Liver (tissue), 8 donors: ENCODE measurements at regions not wholly inside any gene's neighbourhood (a gene's known extent, or its start where the extent isn't known, plus 50 kb on each side); places are given as distances from the start of the nearest gene placed in this dataset.

Source experiments
- DNase-seq: peaks from one replicate; pipeline ENCODE4 v3.0.0-alpha.2; 2017; ENCODE audit warnings: low spot score
- H3K27ac ChIP-seq, 2 donors: one replicate each; pipeline ENCODE4 v1.7.0; 2013; ENCODE audit warnings: inconsistent platforms in 2 of 2, low read length in 2 of 2, control low read depth in 1 of 2, low read depth in 1 of 2, mild to moderate bottlenecking in 1 of 2
- H3K27me3 ChIP-seq, 4 donors: one replicate each; pipeline versions ENCODE4 v1.6.1 to v1.7.0; 2013; ENCODE audit warnings: low read length in 3 of 4, inconsistent platforms in 1 of 4, mild to moderate bottlenecking in 1 of 4, moderate library complexity in 1 of 4; ENCODE audit not compliant: control insufficient read depth in 4 of 4, insufficient read depth in 4 of 4
- H3K36me3 ChIP-seq, 4 donors: one replicate each; pipeline versions ENCODE4 v1.6.1 to v1.7.0; 2013; ENCODE audit warnings: low read length in 3 of 4, mild to moderate bottlenecking in 3 of 4, low read depth in 1 of 4, moderate library complexity in 1 of 4; ENCODE audit not compliant: control insufficient read depth in 4 of 4, insufficient read depth in 3 of 4
- H3K4me1 ChIP-seq, 4 donors: one replicate each; pipeline versions ENCODE4 v1.6.1 to v1.7.0; 2013; ENCODE audit warnings: low read length in 3 of 4, mild to moderate bottlenecking in 3 of 4, moderate library complexity in 1 of 4; ENCODE audit not compliant: control insufficient read depth in 4 of 4, insufficient read depth in 4 of 4
- H3K4me3 ChIP-seq, 3 donors: one replicate each; pipeline versions ENCODE4 v1.6.1 to v1.7.0; 2013; ENCODE audit warnings: low read length in 3 of 3, control low read depth in 1 of 3, low read depth in 1 of 3, mild to moderate bottlenecking in 1 of 3
- H3K9ac ChIP-seq, 2 donors: one replicate each; pipeline ENCODE4 v1.7.0; 2013; ENCODE audit warnings: low read length in 2 of 2, mild to moderate bottlenecking in 2 of 2, moderate library complexity in 2 of 2, control low read depth in 1 of 2, low read depth in 1 of 2
- H3K9me3 ChIP-seq, 4 donors: one replicate each; pipeline versions ENCODE4 v1.6.1 to v1.7.0; 2013; ENCODE audit warnings: low read length in 3 of 4; ENCODE audit not compliant: control insufficient read depth in 4 of 4
- ATF3 ChIP-seq: IDR thresholded peaks from 2 replicates; pipeline ENCODE4 v1.6.1; 2016; ENCODE audit warnings: antibody characterized with exemption
- EGR1 ChIP-seq, 2 donors: IDR thresholded peaks; 2 replicates each; pipeline ENCODE4 v1.6.1; 2016 to 2018; ENCODE audit warnings: antibody characterized with exemption in 2 of 2, low read depth in 2 of 2
- FOXA1 ChIP-seq: IDR thresholded peaks from 2 replicates; pipeline ENCODE4 v1.6.1; 2016; ENCODE audit warnings: antibody characterized with exemption
- FOXA2 ChIP-seq: IDR thresholded peaks from 2 replicates; pipeline ENCODE4 v1.6.1; 2016; ENCODE audit warnings: antibody characterized with exemption
- GABPA ChIP-seq, 2 donors: IDR thresholded peaks in 1 of 2; conservative IDR thresholded peaks in 1 of 2; 2 replicates each; pipeline ENCODE4 v1.6.1; 2016; ENCODE audit warnings: antibody characterized with exemption in 2 of 2, mild to moderate bottlenecking in 1 of 2, moderate library complexity in 1 of 2
- HNF4A ChIP-seq, 2 donors: conservative IDR thresholded peaks; 2 replicates each; pipeline ENCODE4 v1.6.1; 2016; ENCODE audit warnings: antibody characterized with exemption in 2 of 2, mild to moderate bottlenecking in 2 of 2
- HNF4G ChIP-seq: IDR thresholded peaks from 2 replicates; pipeline ENCODE4 v1.6.1; 2016; ENCODE audit warnings: antibody characterized with exemption
- JUND ChIP-seq, 2 donors: IDR thresholded peaks; 2 replicates each; pipeline ENCODE4 v1.6.1; 2016; ENCODE audit warnings: antibody characterized with exemption in 2 of 2
- NR2F2 ChIP-seq: IDR thresholded peaks from 2 replicates; pipeline ENCODE4 v1.6.1; 2016; ENCODE audit warnings: antibody characterized with exemption
- RAD21 ChIP-seq, 2 donors: IDR thresholded peaks; 2 replicates each; pipeline ENCODE4 v1.6.1; 2016; ENCODE audit warnings: antibody characterized with exemption in 2 of 2, mild to moderate bottlenecking in 2 of 2
- REST ChIP-seq: IDR thresholded peaks from 2 replicates; pipeline ENCODE4 v1.6.1; 2016; ENCODE audit warnings: antibody characterized with exemption, mild to moderate bottlenecking
- RXRA ChIP-seq, 2 donors: IDR thresholded peaks; 2 replicates each; pipeline ENCODE4 v1.6.1; 2017 to 2018; ENCODE audit warnings: antibody characterized with exemption in 2 of 2, mild to moderate bottlenecking in 1 of 2
- SP1 ChIP-seq: IDR thresholded peaks from 2 replicates; pipeline ENCODE4 v1.6.1; 2018; ENCODE audit warnings: antibody characterized with exemption, mild to moderate bottlenecking
- TAF1 ChIP-seq: conservative IDR thresholded peaks from 2 replicates; pipeline ENCODE4 v1.6.1; 2016; ENCODE audit warnings: antibody characterized with exemption, mild to moderate bottlenecking
- YY1 ChIP-seq: IDR thresholded peaks from 2 replicates; pipeline ENCODE4 v1.6.1; 2016; ENCODE audit warnings: antibody characterized with exemption, mild to moderate bottlenecking
- WGBS: extraction: QIAGEN DNeasy Blood & Tissue Kit; methylation state at CpG from one replicate; pipeline ENCODE4 v1.1.7; 2013; 5-methylcytosine and 5-hydroxymethylcytosine counted together
- TF ChIP-seq, protein P1 (sequence below): fragments of 150-350 bp; IDR thresholded peaks from 2 replicates; pipeline ENCODE4 v1.5.1; 2017; ENCODE audit warnings: improper control_type of control experiment, low read depth, low read length; ENCODE audit not compliant: missing input control
- TF ChIP-seq, protein P2 (sequence below): IDR thresholded peaks from 2 replicates; pipeline ENCODE4 v1.6.1; 2016; ENCODE audit warnings: antibody characterized with exemption
- TF ChIP-seq, protein P3 (sequence below): IDR thresholded peaks from 2 replicates; pipeline ENCODE4 v1.6.1; 2016; ENCODE audit warnings: antibody characterized with exemption
- donor health status: healthy.
- donor health status: healthy.
- donor health status: healthy.
- donor health status: healthy.
- donor health status: healthy.

DNA sequence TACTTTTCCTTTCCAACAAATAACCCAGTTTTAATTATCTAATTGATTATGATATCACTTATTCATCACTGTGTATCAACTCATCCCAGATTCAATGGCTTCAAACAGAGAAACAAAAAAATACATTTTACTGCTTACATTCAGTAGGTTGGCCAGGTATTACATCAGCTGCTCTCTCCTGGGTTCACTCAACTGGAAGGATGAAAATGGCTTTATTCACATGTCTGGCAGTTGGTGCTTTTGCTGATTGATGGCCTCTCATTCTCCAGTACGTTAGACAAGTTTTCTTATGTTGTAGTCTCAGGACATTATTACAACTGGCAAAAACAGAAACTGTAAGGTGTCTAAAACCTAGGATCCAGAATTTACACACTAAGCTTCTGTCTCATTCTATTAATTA, 811.0 kb upstream of the ALCAM start:
- Histone ChIP-seq H3K36me3 (no peaks in the 10 kb centered on the region), H3K9ac (no peak overlapping the region), H3K27me3 (no peaks in the 10 kb centered on the region), H3K4me3 (no peak overlapping the region), H3K9me3 (no peaks in the 10 kb centered on the region), H3K4me1 (no peaks in the 10 kb centered on the region), H3K27ac (no peak overlapping the region)
- WGBS, result 64% methylated on average over 1 of the region's 1 CpG
- TF ChIP-seq YY1, result no peak
- no peak for TF ChIP-seq RAD21 (IDR thresholded peaks at IDR 0.05)
- TF ChIP-seq SP1, result no peak
- no peak for TF ChIP-seq GABPA (IDR thresholded peaks at IDR 0.05 in 1 of 2, conservative IDR thresholded peaks at IDR 0.05 in 1 of 2)
- TF ChIP-seq RXRA (IDR thresholded peaks at IDR 0.05), result no peak
- no peak for TF ChIP-seq FOXA2
- no peak for TF ChIP-seq EGR1 (IDR thresholded peaks at IDR 0.05; ENCODE audit: low read depth in 2 of 2)
- no peak for TF ChIP-seq HNF4G
- TF ChIP-seq, protein P1, sequence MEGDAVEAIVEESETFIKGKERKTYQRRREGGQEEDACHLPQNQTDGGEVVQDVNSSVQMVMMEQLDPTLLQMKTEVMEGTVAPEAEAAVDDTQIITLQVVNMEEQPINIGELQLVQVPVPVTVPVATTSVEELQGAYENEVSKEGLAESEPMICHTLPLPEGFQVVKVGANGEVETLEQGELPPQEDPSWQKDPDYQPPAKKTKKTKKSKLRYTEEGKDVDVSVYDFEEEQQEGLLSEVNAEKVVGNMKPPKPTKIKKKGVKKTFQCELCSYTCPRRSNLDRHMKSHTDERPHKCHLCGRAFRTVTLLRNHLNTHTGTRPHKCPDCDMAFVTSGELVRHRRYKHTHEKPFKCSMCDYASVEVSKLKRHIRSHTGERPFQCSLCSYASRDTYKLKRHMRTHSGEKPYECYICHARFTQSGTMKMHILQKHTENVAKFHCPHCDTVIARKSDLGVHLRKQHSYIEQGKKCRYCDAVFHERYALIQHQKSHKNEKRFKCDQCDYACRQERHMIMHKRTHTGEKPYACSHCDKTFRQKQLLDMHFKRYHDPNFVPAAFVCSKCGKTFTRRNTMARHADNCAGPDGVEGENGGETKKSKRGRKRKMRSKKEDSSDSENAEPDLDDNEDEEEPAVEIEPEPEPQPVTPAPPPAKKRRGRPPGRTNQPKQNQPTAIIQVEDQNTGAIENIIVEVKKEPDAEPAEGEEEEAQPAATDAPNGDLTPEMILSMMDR, result no peak
- TF ChIP-seq TAF1, result no peak
- TF ChIP-seq REST, result no peak
- no peak for TF ChIP-seq HNF4A (conservative IDR thresholded peaks at IDR 0.05)
- TF ChIP-seq, protein P2, sequence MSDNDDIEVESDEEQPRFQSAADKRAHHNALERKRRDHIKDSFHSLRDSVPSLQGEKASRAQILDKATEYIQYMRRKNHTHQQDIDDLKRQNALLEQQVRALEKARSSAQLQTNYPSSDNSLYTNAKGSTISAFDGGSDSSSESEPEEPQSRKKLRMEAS, result no peak
- no peak for TF ChIP-seq FOXA1
- DNase-seq, result no peak

GRCh38 chr3:104556372-104557078, 810.2 kb upstream of the ALCAM start:
- WGBS, result 51% methylated on average over 4 of the region's 4 CpGs
- no peak overlapping the region for H3K27ac ChIP-seq
- no peak overlapping the region for H3K9ac ChIP-seq
- no peak overlapping the region for H3K4me3 ChIP-seq
- H3K9me3 ChIP-seq, result no peaks in the 10 kb centered on the region
- no peaks in the 10 kb centered on the region for H3K36me3 ChIP-seq
- H3K4me1 ChIP-seq, result no peaks in the 10 kb centered on the region
- no peak for DNase-seq
- H3K27me3 ChIP-seq, result no peaks in the 10 kb centered on the region
- no peak for TF ChIP-seq REST
- TF ChIP-seq, protein P1, result no peak
- TF ChIP-seq NR2F2, result no peak
- TF ChIP-seq EGR1 (IDR thresholded peaks at IDR 0.05; ENCODE audit: low read depth in 2 of 2), result no peak
- TF ChIP-seq, protein P3, sequence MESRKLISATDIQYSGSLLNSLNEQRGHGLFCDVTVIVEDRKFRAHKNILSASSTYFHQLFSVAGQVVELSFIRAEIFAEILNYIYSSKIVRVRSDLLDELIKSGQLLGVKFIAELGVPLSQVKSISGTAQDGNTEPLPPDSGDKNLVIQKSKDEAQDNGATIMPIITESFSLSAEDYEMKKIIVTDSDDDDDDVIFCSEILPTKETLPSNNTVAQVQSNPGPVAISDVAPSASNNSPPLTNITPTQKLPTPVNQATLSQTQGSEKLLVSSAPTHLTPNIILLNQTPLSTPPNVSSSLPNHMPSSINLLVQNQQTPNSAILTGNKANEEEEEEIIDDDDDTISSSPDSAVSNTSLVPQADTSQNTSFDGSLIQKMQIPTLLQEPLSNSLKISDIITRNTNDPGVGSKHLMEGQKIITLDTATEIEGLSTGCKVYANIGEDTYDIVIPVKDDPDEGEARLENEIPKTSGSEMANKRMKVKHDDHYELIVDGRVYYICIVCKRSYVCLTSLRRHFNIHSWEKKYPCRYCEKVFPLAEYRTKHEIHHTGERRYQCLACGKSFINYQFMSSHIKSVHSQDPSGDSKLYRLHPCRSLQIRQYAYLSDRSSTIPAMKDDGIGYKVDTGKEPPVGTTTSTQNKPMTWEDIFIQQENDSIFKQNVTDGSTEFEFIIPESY, result no peak
- TF ChIP-seq RXRA (IDR thresholded peaks at IDR 0.05), result no peak
- no peak for TF ChIP-seq FOXA1
- TF ChIP-seq RAD21 (IDR thresholded peaks at IDR 0.05), result no peak
- no peak for TF ChIP-seq ATF3
- no peak for TF ChIP-seq JUND (IDR thresholded peaks at IDR 0.05)
- TF ChIP-seq HNF4G, result no peak
- no peak for TF ChIP-seq SP1
